ENCODE measurements at regions not wholly inside any gene's neighbourhood (a gene's known extent, or its start where the extent isn't known, plus 50 kb on each side); places are given as distances from the start of the nearest gene placed in this dataset.

- no peak for TF ChIP-seq CTCF (IDR thresholded peaks at IDR 0.05)
- no peak overlapping the region for H3K4me3 ChIP-seq
- no peak overlapping the region for H3K27ac ChIP-seq
- no peak for DNase-seq (ENCODE audit: low spot score)
These were observed 201.5 kb upstream of the TBX3 start for GRCh38 chr12:114885501-114885900.

GRCh38 chr12:114884575-114884974 is 200.6 kb upstream of the TBX3 start:
- DNase-seq (ENCODE audit: low spot score): no peak

GRCh38 chr12:114882083-114882482 is 198.1 kb upstream of the TBX3 start:
- no peak for TF ChIP-seq CTCF (IDR thresholded peaks at IDR 0.05)
- no peak for DNase-seq (ENCODE audit: low spot score)
- H3K27ac ChIP-seq: no peak overlapping the region
- H3K4me3 ChIP-seq: no peak overlapping the region

More at GRCh38 chr12:114884575-114884974, 200.6 kb upstream of the TBX3 start:
- Histone ChIP-seq H3K27ac (no peak overlapping the region), H3K4me3 (no peak overlapping the region)
- no peak for TF ChIP-seq CTCF (IDR thresholded peaks at IDR 0.05)

- no peak overlapping the region for H3K27ac ChIP-seq
- DNase-seq (ENCODE audit: low spot score): no peak
- TF ChIP-seq CTCF (IDR thresholded peaks at IDR 0.05): no peak
- H3K4me3 ChIP-seq: no peak overlapping the region
These were observed 195.4 kb upstream of the TBX3 start for GRCh38 chr12:114879354-114879753.

- no peak overlapping the region for H3K27ac ChIP-seq
- DNase-seq (ENCODE audit: low spot score): no peak
- H3K4me3 ChIP-seq: no peak overlapping the region
- TF ChIP-seq CTCF (IDR thresholded peaks at IDR 0.05): no peak
These were observed 194.8 kb upstream of the TBX3 start for GRCh38 chr12:114878781-114879180.

- DNase-seq (ENCODE audit: low spot score): no peak
- H3K27ac ChIP-seq: no peak overlapping the region
- no peak overlapping the region for H3K4me3 ChIP-seq
- no peak for TF ChIP-seq CTCF (IDR thresholded peaks at IDR 0.05)
These were observed 193.1 kb upstream of the TBX3 start for GRCh38 chr12:114876968-114877680.

GRCh38 chr12:114875313-114875712 is 191.3 kb upstream of the TBX3 start:
- DNase-seq (ENCODE audit: low spot score): no peak
- no peak for TF ChIP-seq CTCF (IDR thresholded peaks at IDR 0.05)
- Histone ChIP-seq H3K27ac (no peak overlapping the region), H3K4me3 (no peak overlapping the region)

Data from coronary artery (tissue), 2 donors.